ENCODE measurements at regions not wholly inside any gene's neighbourhood (a gene's known extent, or its start where the extent isn't known, plus 50 kb on each side); places are given as distances from the start of the nearest gene placed in this dataset.
"Not testable (repeated sequence)": the region's sequence is repeated elsewhere in the genome, so short reads cannot be mapped to it uniquely, and the experiment has no call there.

DNA sequence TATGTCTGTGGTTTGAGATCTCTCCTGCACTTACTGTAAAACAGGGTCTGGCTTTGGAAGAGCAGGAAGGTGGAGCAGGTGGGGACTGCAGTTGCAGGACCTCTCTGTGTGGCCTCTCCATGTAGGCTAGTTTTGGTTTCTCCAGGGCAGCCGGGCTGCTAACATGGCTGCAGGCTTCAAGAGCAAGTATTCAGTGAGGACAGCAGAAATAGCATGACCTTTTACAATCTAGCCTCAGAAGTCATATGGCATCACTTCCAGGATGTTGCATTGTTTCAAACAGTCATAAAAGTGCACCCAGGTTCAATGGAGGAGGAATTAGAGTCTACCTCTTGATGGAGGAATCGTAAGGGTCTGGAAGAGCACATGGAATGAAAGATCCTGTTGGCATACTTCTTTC is 728.7 kb downstream of the NTRK3 start:
- no peak for DNase-seq

DNA sequence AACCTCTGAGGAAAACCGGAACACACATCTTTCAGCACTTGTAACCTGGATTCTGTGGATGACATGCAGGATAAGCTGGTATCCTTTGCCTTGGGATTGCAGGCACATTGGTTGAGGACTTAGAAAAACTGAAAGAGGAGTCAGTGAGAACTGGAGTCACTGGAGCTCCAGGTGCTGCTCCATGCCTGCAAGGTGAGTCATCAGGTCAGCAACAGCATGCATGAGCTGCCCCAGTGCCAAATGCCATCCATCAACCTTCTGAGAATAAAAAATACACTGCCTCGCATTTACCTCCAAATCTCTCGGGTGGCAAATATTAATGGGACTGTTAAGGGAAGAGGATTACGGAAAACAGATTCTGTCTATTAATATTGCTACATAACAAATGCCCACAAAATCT is 729.1 kb downstream of the NTRK3 start:
- DNase-seq = no peak

DNA sequence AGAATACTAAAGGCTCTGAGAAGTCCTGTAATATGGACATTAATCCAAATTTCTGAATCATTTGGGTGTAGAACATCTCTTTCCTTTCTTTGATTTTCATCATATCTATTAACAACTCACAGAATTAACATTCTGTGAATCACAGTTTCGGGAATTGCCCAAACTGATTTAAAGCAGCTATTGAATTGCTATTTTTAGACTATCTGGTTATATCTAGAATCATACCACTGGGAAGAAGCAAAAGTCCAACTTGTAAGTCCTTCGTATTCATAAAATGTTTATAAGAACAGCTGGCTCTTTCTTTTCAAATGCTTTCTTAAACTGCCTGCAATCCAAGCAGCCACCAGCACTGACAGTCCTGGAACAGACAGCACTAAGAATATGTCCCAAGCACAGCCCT is 733.0 kb downstream of the NTRK3 start:
- DNase-seq = no peak

DNA sequence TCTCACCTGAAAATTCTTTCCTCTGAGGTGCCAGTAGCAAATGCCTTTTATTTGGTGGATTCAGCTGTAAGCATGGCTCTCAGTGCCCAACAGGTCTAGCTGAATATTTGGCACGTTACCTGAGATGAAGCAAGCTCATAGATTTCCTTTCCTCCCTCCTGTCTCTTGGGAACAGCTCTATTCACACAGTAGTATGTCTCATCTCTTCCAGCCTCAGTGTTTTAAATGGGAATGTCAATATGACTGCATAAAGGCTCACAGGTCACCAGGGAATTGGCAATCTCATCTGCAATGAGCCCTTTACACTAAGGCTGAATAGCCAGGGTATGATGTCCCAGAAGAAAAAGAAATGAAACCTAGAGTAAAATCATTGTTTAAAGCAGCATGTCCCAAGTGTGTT is 733.5 kb downstream of the NTRK3 start:
- no peak for DNase-seq

DNA sequence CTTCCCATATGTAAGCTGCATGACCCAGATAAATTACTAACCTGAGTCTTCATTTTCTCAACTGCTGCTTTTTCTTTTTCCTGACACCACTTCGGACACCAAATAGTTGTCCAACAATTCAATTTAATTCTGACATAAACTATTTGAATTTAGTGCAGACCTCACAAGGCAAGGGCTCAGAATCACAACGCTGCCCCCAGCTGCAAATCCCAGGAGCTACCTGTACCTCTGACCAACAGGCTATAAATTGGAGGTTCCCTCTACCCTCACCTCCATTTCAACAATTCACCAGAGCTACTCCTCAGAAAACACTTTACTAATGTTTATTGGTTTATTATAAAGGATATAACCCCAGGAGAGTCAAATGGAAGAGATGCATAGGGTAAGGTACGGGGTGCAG is 737.6 kb downstream of the NTRK3 start:
- DNase-seq = no peak

DNA sequence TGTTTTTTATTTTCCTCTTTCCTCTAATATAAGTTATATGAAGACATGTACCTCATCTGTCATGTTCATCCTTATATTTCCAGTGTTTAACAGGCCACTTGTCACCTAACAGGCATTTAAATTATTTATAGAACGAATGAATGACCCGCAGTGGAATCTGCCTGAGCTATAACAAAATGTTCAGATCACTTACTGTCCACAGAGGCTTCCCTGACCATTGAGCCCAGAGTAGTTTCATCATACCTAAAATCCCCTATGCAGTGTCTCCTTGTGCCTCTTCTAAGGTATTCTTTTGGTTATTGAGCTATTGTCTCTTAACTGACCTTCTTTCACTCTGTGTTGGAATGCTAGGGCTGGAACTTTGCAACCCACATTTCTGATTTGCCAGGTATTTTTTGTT is 748.5 kb downstream of the NTRK3 start:
- DNase-seq = no peak

DNA sequence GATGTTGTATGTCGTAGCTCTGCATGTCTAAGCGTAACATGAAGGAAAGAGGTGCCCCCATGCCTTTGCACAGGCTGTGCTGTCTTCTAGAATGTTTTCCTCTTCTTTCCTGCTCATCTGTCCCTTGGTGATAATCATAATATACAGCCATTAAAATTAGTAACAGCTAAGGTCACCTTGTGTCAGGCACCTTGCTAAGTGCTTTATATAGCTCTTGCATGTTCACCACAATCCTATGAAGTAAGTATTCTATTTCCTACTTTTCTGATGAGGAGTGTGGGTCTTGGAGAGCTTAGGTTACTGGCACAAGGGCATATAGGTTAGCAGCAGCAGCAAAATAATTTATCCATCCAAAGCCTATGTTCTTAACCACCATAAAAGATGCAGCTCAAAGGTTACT is 754.4 kb downstream of the NTRK3 start:
- DNase-seq = no peak

DNA sequence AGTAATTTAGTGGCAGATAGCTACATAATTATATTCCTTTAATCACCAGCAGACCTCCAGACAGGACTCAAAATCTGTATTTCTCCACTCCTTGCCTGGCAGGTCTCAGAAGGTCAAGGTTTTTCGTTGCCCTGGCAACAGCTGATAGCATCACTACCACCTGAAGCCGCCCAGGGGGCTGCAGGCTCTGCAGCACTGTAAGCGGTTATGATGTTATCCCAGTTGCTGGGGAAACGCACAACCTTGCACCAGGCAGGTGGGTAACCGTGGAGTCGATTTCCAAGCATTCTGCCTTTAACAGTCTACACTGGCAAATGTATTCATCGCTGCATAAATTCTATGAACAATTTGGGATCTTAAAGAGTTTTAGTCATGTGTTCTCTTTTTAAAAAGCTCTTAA is 756.3 kb downstream of the NTRK3 start:
- DNase-seq = no peak

DNA sequence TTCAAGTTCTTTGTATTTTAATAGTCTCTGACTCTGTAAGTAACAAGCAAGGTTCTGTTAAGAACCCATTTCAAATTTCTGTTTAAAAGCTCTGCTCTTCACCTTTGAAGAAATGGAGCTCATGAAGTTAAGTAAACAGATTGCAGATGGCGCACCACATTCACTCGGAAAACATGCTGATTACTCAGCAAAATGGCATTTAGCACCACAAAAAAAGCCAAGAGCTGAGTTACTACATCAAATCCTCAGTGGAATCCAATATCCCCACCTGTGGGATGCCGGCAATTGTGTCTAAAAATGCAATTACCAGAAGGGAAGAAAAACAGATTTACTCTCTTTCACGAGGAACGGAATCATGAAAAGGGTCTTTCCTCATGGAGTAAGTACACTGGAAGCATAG is 758.0 kb downstream of the NTRK3 start:
- peak in 1 of 2 experiments; percentile 14 for DNase-seq

DNA sequence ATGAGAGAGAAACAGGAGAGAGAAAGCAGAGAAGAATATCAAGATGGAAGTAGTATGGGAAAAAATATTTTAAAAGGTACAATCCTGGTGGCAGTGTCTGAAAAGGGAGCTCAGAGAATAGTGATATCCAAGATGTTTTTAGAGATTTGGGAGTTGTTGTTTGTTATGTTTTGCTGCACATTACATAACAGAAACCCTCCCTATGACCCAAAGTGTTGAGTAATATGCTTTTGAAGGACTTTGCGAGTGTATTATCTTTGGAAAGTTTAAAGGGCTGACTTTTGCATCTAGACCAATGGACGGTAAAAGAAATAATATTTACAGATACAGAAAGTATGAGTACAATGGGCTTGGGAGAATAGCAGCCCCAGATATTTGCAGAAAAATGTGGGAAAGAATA is 759.7 kb downstream of the NTRK3 start:
- DNase-seq = no peak

DNA sequence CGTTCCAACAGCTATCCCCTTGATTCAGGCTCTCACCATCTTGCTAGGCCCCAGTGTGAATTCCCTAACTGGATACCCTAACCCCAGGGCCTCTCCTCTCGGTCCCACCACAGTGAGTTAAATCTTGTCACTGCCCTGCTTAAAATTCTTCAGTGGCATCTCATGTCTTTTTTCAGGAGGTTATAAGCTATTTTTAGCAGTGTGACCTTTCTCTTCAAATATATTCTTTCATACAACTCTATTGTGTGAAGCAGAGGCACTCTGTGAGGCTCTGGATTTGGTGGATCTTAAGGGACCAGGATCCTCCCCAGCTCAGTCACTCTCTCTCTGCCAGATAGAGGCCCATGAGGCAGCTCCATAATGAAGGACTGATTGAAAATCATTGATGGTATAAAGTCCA is 760.4 kb downstream of the NTRK3 start:
- DNase-seq = no peak

DNA sequence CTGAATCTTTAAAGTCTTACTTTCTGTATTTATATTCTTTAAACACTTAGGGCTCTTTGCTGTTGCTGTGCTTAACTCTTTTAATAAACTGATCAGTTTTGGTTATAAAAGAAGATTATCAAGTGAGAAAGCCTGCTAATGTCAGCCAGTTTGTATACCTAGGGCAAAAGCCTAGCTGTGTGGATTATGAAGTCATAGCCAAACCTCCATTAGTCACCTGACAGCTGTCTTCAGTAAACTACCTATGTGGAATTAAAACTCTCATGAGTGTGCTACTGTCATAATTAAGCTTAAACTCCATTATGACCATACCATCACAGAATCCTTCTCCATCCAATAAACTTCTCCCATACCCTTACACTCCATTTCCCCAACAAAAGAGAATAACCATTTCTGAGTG is 762.7 kb downstream of the NTRK3 start:
- DNase-seq = no peak

DNA sequence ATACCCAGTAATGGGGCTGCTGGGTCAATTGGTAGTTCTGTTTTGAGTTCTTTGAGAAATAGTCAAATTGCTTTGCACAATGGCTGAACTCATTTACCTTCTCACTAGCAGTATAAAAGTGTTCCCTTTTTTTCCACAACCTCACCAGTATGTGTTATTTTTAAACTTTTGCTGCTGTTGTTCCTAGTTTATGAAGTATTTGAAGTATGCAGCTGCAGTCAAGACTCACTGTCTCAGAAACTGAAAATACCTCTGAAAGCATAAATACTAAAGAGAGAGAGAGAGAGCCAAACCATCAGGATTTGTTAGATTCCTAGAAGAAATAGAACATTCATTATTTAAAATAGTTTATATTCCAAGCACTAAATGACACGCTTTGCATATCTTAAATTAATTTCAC is 764.2 kb downstream of the NTRK3 start:
- DNase-seq = no peak

DNA sequence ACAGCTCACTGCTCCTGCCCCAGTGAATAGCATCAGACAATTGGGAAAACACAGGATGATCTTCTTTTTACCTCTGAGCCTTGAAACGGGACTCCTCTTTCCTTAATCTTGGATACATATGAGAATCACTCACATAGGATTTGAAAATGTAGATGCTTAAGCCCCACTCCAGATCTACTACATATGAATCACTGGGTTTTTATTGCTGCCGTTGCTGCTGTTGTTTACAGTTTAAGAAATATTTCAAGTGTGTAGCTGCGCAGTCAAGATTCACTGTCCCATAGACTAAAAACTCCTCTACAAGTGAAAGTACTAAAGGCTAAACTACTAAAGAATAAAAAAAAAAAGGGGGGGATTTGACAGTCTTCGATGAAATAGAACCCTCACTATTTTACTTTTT is 765.9 kb downstream of the NTRK3 start:
- DNase-seq = no peak

DNA sequence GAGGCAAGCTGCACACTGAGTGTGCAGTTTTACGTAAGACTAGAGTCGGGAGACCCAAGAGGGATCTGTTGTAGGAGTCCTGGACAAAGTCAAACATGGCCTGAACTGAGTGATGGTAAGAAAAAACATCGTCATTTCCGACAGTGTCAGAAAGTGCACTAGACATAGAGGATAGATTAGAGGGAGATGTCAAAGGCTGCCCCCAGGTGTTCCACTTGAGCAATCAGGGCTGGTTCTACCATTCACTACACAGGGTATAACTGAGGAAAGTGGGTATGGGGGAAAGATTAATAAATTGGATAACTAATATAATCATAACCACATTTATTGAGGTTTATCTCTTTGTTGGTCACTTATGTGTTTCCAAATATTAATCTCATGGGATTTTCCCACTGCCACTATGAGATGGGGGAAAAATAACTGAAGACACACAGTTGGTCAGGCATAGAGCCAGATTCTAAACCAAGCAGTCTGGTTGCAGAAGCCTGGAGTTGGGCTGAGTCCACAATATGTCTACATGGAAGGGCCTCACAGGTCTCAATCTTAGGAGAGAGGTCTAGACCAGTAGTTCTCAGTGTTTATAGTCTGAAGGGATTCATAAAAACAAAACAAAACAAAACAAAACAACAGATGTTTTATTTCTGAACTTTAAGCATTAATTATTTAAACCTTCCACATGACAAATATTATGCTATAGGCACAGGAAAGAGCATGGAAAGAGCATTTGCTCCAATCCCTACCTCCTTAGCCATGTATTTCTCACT is 766.5 kb downstream of the NTRK3 start:
- peak in 1 of 2 experiments; percentile 17 for DNase-seq

DNA sequence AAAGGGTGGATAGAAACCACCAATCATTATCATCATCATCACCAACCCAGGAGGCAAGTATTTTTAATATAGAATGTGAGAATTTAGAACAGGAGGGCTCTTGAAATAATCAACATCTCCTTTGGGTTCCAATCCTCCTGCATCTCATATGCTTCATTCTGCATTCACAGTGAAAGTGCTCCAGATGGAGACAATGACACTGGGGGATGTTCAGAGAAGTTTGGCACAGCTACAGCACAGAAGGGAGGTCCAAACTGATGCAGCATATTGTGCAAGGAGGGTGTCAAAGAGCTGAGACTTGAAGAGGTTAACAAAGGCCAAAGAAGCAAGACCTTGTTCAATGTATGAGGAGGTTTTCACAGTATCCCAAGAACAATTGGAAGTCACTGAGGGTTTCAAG is 767.1 kb downstream of the NTRK3 start:
- peak in 1 of 2 experiments; percentile 29 for DNase-seq

DNA sequence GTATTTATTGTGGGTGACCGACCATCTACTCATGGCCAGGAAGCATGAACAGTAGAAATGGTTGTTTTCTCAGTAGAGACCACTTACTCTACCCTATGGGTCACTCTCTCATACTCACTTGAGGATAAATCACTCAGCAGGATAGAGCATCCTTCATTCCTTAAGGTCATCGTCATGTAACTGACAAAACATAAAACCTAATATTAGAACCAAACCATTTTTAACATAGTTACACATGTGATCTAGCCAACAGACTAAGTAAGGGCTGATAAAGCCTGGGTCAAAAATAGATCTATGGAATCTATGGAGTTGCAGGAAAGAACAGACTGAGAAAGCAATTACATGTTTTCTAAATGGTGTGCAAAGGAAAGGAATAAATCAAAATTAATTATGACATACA is 769.1 kb downstream of the NTRK3 start:
- no peak for DNase-seq

DNA sequence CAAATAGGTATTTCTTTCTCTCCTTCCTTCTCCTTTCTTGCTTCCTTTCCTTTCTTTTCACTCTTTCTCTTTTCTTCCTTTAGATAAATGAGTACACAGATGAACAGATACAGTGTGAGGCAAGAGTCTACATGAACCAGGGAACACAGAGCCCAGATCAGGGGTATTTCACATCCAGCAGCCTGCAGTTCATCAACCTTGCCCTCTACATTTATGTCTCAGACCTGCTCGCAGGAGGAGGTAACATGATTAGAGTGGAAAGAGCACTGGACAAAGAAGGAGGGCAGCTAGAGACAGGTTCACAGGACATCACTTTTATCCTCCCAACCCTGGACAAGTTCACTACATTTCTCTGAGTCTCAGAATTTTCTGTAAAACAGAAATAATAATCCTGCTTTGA is 773.1 kb downstream of the NTRK3 start:
- no peak for DNase-seq

DNA sequence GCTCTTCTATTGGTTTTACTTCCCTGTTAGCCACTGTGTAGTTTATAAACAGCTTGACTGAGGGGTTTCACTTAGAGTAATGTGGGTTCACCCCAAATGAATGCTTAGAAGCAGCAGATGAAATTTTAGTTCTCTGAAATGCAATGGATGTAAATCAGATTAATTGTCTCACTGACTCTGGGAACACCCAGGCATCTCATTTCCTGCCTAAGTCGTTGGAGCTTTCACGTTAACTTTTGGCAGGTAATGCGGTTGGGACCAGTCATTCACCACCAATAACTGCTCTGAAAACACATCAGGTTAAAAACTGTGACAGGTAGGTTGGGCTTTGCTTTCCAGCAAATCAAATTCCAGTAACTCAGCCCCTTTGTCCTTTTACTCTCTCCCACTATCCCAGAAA is 775.4 kb downstream of the NTRK3 start:
- DNase-seq = no peak

DNA sequence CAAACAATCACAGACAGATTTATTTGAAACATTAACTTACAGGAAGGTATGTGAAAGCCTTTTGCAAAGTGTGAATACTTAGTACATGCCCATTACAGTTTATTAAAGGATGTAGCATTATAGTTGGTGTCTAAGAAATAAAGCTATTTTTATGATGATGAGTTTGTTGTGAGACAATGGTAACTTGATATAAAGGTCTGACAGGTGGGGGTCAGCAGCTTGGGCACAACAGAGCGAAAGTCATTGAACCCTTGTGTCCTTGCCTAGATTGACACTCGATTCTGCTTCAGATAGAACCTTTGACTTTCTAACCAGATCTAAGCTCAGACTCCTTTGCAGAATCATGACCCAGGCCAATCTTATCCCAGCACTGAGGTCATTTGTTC is 777.9 kb downstream of the NTRK3 start:
- DNase-seq = no peak

DNA sequence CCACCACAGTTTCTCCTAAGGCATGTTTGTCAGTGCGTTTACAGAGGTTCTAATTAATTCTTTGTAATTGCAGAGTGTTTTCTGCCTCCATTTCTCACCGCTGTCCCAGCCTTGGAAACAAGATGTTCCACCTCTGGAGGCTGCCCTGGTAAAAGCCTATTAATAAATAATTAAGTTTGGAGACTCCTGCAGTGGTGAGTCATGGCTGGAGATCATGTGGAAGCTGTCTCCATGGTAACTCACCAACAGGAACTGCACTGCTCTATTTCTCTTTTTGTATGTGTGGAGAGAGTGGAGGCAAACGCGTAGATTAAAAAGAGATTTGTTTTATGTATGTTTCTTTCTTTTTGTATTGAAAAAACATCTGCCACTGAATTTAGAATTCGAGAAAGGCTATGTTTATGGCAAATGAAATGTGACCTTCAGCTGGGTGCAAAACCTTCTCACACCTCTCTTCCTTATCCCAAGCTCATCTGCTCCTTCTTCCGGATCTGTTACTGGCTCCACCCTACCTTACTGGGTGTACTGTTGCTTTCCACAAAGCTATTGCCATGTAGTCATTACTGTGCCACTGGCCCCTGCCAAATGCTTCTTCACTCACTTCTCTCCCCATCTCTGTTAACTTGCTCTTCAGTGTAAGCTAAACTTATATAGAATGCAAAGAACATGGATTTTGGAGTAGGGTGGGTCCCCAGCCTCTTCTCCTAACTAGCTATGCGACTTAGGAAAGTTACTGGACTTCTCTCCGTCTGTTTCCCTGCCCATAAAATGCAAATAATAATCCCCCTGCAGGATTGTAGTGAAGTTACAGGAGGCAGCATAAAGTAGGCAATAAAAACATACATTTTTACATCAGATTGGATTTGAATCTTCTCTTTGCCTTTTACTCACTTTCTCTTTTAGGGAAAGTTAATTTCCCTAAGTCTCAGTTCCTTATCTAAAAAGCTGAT is 778.5 kb downstream of the NTRK3 start:
- peak in 1 of 2 experiments; percentile 38 for DNase-seq

DNA sequence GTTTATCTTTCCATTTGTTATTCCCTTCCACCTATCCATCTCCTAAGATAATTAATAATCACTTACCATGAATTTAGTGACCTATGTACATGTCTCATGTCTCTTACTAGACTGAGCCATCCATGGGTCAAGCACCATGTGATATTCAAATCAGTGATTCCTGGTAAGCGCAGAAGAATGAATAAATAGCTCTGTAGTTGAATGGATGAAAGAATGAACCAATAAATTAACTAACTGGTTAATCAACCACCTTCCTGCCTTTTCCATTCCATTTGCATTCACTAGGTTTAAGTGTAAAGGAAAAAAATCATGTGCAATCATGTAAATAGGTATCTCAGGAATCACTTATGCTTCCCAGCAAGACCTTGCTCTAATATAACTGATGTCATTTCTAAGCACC is 779.5 kb downstream of the NTRK3 start:
- no peak for DNase-seq

DNA sequence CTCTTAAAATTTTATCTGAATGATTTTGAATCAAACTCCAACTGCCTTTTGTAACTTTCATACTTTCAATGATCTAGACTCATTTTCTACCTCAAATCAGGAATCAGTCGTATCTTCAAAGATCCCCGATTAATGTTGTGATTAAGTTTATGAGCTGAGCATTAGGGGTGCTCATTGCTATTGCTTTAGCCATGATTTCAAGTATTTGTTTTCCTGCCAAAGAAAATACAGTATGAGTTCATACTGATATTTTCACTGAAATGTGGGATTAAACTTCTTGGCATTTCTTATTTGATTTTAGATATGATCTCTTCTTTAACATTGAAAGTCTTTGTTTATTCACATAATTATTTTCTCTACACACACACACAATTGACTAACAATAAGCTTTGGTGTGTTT is 785.6 kb downstream of the NTRK3 start:
- no peak for DNase-seq

DNA sequence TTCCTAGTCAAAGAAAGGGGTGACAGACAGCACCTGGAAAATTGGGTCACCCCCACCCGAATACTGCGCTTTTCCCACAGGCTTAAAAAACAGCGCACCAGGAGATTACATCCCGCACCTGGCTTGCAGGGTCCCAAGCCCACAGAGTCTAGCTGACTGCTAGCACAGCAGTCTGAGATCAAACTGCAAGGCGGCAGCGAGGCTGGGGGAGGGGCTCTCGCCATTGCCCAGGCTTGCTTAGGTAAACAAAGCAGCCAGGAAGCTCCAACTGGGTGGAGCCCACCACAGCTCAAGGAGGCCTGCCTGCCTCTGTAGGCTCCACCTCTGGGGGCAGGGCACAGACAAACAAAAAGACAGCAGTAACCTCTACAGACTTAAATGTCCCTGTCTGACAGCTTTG is 792.6 kb downstream of the NTRK3 start:
- DNase-seq = not testable (repeated sequence)

Data from NCI-H446 (cell line).